ENCODE measurements at regions not wholly inside any gene's neighbourhood (a gene's known extent, or its start where the extent isn't known, plus 50 kb on each side); places are given as distances from the start of the nearest gene placed in this dataset.

GRCh38 chr2:149737896-149738295, 150.3 kb upstream of the MMADHC start:
- no peak for DNase-seq (ENCODE audit: low spot score)
- TF ChIP-seq CTCF (IDR thresholded peaks at IDR 0.05; ENCODE audit: extremely low read depth, insufficient read depth, missing control alignments): no peak
- in situ Hi-C loops (cut with MboI; ENCODE audit: low pct_unique_long_range_greater_than_20kb, low sequenced_read_pairs, unreplicated experiment): no loop called here

- in situ Hi-C loops (cut with MboI; ENCODE audit: low pct_unique_long_range_greater_than_20kb, low sequenced_read_pairs, unreplicated experiment): no loop called here
Observed at GRCh38 chr2:149735237-149735958, 147.8 kb upstream of the MMADHC start.

GRCh38 chr2:149733936-149734685, 146.5 kb upstream of the MMADHC start:
- TF ChIP-seq CTCF (IDR thresholded peaks at IDR 0.05; ENCODE audit: extremely low read depth, insufficient read depth, missing control alignments): no peak
- DNase-seq (ENCODE audit: low spot score): no peak
- in situ Hi-C loops (cut with MboI; ENCODE audit: low pct_unique_long_range_greater_than_20kb, low sequenced_read_pairs, unreplicated experiment): no loop called here

More at GRCh38 chr2:149735237-149735958, 147.8 kb upstream of the MMADHC start:
- TF ChIP-seq CTCF (IDR thresholded peaks at IDR 0.05; ENCODE audit: extremely low read depth, insufficient read depth, missing control alignments): no peak
- no peak for DNase-seq (ENCODE audit: low spot score)

GRCh38 chr2:149732730-149733290, 145.2 kb upstream of the MMADHC start:
- in situ Hi-C loops (cut with MboI; ENCODE audit: low pct_unique_long_range_greater_than_20kb, low sequenced_read_pairs, unreplicated experiment): no loop called here
- DNase-seq (ENCODE audit: low spot score): no peak
- no peak for TF ChIP-seq CTCF (IDR thresholded peaks at IDR 0.05; ENCODE audit: extremely low read depth, insufficient read depth, missing control alignments)

GRCh38 chr2:149732001-149732685, 144.6 kb upstream of the MMADHC start:
- DNase-seq (ENCODE audit: low spot score): no peak

More at GRCh38 chr2:149732001-149732685, 144.6 kb upstream of the MMADHC start:
- in situ Hi-C loops (cut with MboI; ENCODE audit: low pct_unique_long_range_greater_than_20kb, low sequenced_read_pairs, unreplicated experiment): no loop called here
- no peak for TF ChIP-seq CTCF (IDR thresholded peaks at IDR 0.05; ENCODE audit: extremely low read depth, insufficient read depth, missing control alignments)

Measured in GM13977 (cell line).